H1 (cell line): ENCODE measurements at regions not wholly inside any gene's neighbourhood (a gene's known extent, or its start where the extent isn't known, plus 50 kb on each side); places are given as distances from the start of the nearest gene placed in this dataset.

Source experiments
- CTCF ChIA-PET: fragments of 300-600 bp; sonication (Branson Sonifier 250); formaldehyde crosslinking; loops from one replicate; lab custom pipeline; 2021; ENCODE audit not compliant: partially characterized antibody; lab: Charles Lee
- POLR2A ChIA-PET: fragments of 300-600 bp; sonication (Branson Sonifier 250); formaldehyde crosslinking; loops from one replicate; lab custom pipeline; 2021; ENCODE audit warnings: inconsistent platforms; ENCODE audit not compliant: partially characterized antibody; lab: Charles Lee
- DNase-seq, 2 experiments: peaks; one replicate each; pipeline versions ENCODE4 v3.0.0 to v3.0.0-alpha.2; 2010 to 2022; ENCODE audit warnings: low spot score in 2 of 2, low read depth in 1 of 2, mixed read lengths in 1 of 2
- FAIRE-seq: peaks from 2 replicates; lab custom pipeline; 2011; peaks lifted over from hg19 to GRCh38; lab: Jason Lieb, UNC
- H2AFZ ChIP-seq: 2 replicates; pipeline ENCODE4 v1.8.1; 2012; ENCODE audit warnings: low read length, inconsistent platforms
- H2AK5ac ChIP-seq: 2 replicates; pipeline ENCODE4 v1.6.1; 2013; ENCODE audit warnings: low read depth, low read length
- H2BK120ac ChIP-seq: replicated peaks from 2 replicates; pipeline ENCODE3; 2013; ENCODE audit warnings: low read depth, low read length, inconsistent platforms
- H2BK12ac ChIP-seq: 2 replicates; pipeline ENCODE4 v1.6.1; 2013; ENCODE audit warnings: low read depth, low read length
- H2BK15ac ChIP-seq: 2 replicates; pipeline ENCODE4 v1.6.1; 2013; ENCODE audit warnings: low read length
- H2BK20ac ChIP-seq: 2 replicates; pipeline ENCODE4 v1.6.1; 2013; ENCODE audit warnings: low read length
- H2BK5ac ChIP-seq: 2 replicates; pipeline ENCODE4 v1.6.1; 2013; ENCODE audit warnings: low read depth, low read length
- H3K14ac ChIP-seq: 2 replicates; pipeline ENCODE4 v1.6.1; 2013; ENCODE audit warnings: inconsistent platforms; ENCODE audit not compliant: insufficient read length
- H3K18ac ChIP-seq: 2 replicates; pipeline ENCODE4 v1.6.1; 2013; ENCODE audit warnings: low read length; ENCODE audit errors: extremely low read depth
- H3K23ac ChIP-seq: 2 replicates; pipeline ENCODE4 v1.6.1; 2013; ENCODE audit warnings: inconsistent platforms; ENCODE audit not compliant: insufficient read length
- H3K23me2 ChIP-seq: 2 replicates; pipeline ENCODE4 v1.6.1; 2013; ENCODE audit warnings: low read depth, low read length
- H3K27ac ChIP-seq: 2 replicates; pipeline ENCODE4 v1.6.1; 2011; ENCODE audit warnings: low read depth, low read length, inconsistent platforms
- H3K27me3 ChIP-seq, 4 experiments: replicated peaks in 1 of 4; 1 replicate in 1 of 4; 2 replicates in 3 of 4; pipeline versions ENCODE4 v1.6.1 to v1.8.1; 2011 to 2013; ENCODE audit warnings: low read length in 3 of 4, mild to moderate bottlenecking in 3 of 4, inconsistent platforms in 2 of 4, mixed read lengths in 2 of 4, moderate library complexity in 1 of 4; ENCODE audit not compliant: control insufficient read depth in 3 of 4, insufficient read depth in 3 of 4; ENCODE audit errors: extremely low read depth in 1 of 4
- H3K36me3 ChIP-seq, 4 experiments: 2 replicates each; pipeline versions ENCODE4 v1.6.1 to v1.8.1; 2011 to 2013; ENCODE audit warnings: mild to moderate bottlenecking in 4 of 4, low read length in 3 of 4, moderate library complexity in 2 of 4, control low read depth in 1 of 4, inconsistent platforms in 1 of 4; ENCODE audit not compliant: insufficient read depth in 4 of 4, control insufficient read depth in 2 of 4
- H3K4ac ChIP-seq: replicated peaks from 2 replicates; pipeline ENCODE3; 2013; ENCODE audit warnings: low read length, low read depth, mixed read lengths, inconsistent platforms; ENCODE audit not compliant: insufficient read length
- H3K4me1 ChIP-seq, 4 experiments: replicated peaks in 1 of 4; 1 replicate in 1 of 4; 2 replicates in 3 of 4; pipeline versions ENCODE4 v1.6.1 to v1.8.1; 2011 to 2013; ENCODE audit warnings: low read length in 3 of 4, inconsistent platforms in 2 of 4, mixed read lengths in 1 of 4; ENCODE audit not compliant: insufficient read depth in 4 of 4, control insufficient read depth in 3 of 4
- H3K4me2 ChIP-seq, 2 experiments: 2 replicates each; pipeline versions ENCODE4 v1.6.1 to v1.8.1; 2011 to 2013; ENCODE audit warnings: low read depth in 2 of 2, low read length in 2 of 2, control low read depth in 1 of 2, inconsistent platforms in 1 of 2, mild to moderate bottlenecking in 1 of 2; ENCODE audit not compliant: insufficient read depth in 1 of 2
- H3K4me3 ChIP-seq, 4 experiments: fragments of 200-600, 300-600 bp in 1 of 4; sonication (generic), shearing (Covaris generic), sonication (Bioruptor Twin) in 1 of 4; 2 replicates each; pipeline versions ENCODE4 v1.5.1 to v1.8.1; 2011 to 2016; ENCODE audit warnings: low read length in 4 of 4, low read depth in 3 of 4, control low read depth in 2 of 4, inconsistent platforms in 2 of 4, mild to moderate bottlenecking in 2 of 4, mixed read lengths in 1 of 4, moderate library complexity in 1 of 4; ENCODE audit not compliant: insufficient read depth in 2 of 4; ENCODE audit errors: extremely low read depth in 1 of 4
- H3K56ac ChIP-seq: replicated peaks from 2 replicates; pipeline ENCODE3; 2013; ENCODE audit warnings: low read depth, mild to moderate bottlenecking, mixed read lengths, low read length, inconsistent platforms; ENCODE audit not compliant: insufficient read length
- H3K79me1 ChIP-seq: 2 replicates; pipeline ENCODE4 v1.6.1; 2013; ENCODE audit warnings: low read depth, low read length, control low read depth
- H3K79me2 ChIP-seq, 2 experiments: 2 replicates each; pipeline versions ENCODE4 v1.6.1 to v1.8.1; 2012 to 2013; ENCODE audit warnings: low read length in 2 of 2, mild to moderate bottlenecking in 2 of 2, inconsistent platforms in 1 of 2; ENCODE audit not compliant: insufficient read depth in 2 of 2, control insufficient read depth in 1 of 2
- H3K9ac ChIP-seq, 4 experiments: replicated peaks in 1 of 4; 1 replicate in 1 of 4; 2 replicates in 3 of 4; pipeline versions ENCODE4 v1.6.1 to v1.8.1; 2011 to 2013; ENCODE audit warnings: low read depth in 3 of 4, low read length in 3 of 4, control low read depth in 2 of 4, mild to moderate bottlenecking in 2 of 4, moderate library complexity in 2 of 4, inconsistent platforms in 1 of 4; ENCODE audit errors: extremely low read depth in 1 of 4
- H3K9me3 ChIP-seq, 2 experiments: 2 replicates each; pipeline versions ENCODE4 v1.6.1 to v1.8.1; 2012 to 2013; ENCODE audit warnings: mild to moderate bottlenecking in 2 of 2, moderate library complexity in 2 of 2, control low read depth in 1 of 2, inconsistent platforms in 1 of 2, low read depth in 1 of 2, low read length in 1 of 2, mixed read lengths in 1 of 2; ENCODE audit not compliant: insufficient read depth in 2 of 2
- H4K20me1 ChIP-seq, 2 experiments: replicated peaks in 1 of 2; 2 replicates each; pipeline versions ENCODE3 to v1.8.1; 2011 to 2013; ENCODE audit warnings: inconsistent platforms in 2 of 2, low read length in 2 of 2, mild to moderate bottlenecking in 1 of 2; ENCODE audit not compliant: insufficient read depth in 2 of 2, control insufficient read depth in 1 of 2
- H4K5ac ChIP-seq: 2 replicates; pipeline ENCODE4 v1.6.1; 2013; ENCODE audit warnings: low read length, low read depth, mixed read lengths, inconsistent platforms; ENCODE audit not compliant: insufficient read length
- H4K8ac ChIP-seq: 2 replicates; pipeline ENCODE4 v1.8.0; 2013; ENCODE audit warnings: mild to moderate bottlenecking, moderate library complexity, low read length, inconsistent platforms; ENCODE audit not compliant: insufficient read depth; ENCODE audit errors: extremely low read depth
- H4K91ac ChIP-seq: replicated peaks from 2 replicates; pipeline ENCODE3; 2013; ENCODE audit warnings: low read length, mixed read lengths, inconsistent platforms; ENCODE audit not compliant: insufficient read length
- CEBPB ChIP-seq: IDR thresholded peaks from 2 replicates; pipeline ENCODE4 v1.6.1; 2012; ENCODE audit warnings: low read depth, low read length
- GABPA ChIP-seq: IDR thresholded peaks from 2 replicates; pipeline ENCODE4 v1.6.1; 2011; ENCODE audit warnings: mild to moderate bottlenecking, low read length, moderate library complexity, borderline replicate concordance; ENCODE audit not compliant: insufficient read depth
- HDAC2 ChIP-seq, 2 experiments: fragments of 300-600 bp in 1 of 2; sonication (generic) in 1 of 2; IDR thresholded peaks; 2 replicates each; pipeline ENCODE4 v1.6.1; 2011 to 2012; ENCODE audit warnings: low read depth in 2 of 2, low read length in 2 of 2, mild to moderate bottlenecking in 2 of 2, moderate library complexity in 2 of 2, borderline replicate concordance in 1 of 2, inconsistent platforms in 1 of 2
- RNF2 ChIP-seq: fragments of 200-900, 300-1000 bp; sonication (generic); IDR thresholded peaks from 2 replicates; pipeline ENCODE4 v1.7.1; 2016; ENCODE audit warnings: borderline replicate concordance, low read depth, mild to moderate bottlenecking, antibody characterized with exemption, low read length; ENCODE audit not compliant: poor library complexity, severe bottlenecking; ENCODE audit errors: missing control alignments
- WGBS, 2 experiments: shearing (Covaris generic) in 1 of 2; methylation state at CpG; one replicate each; pipeline versions ENCODE4 v1.1.6 to v1.1.7; 2013 to 2015; ENCODE audit warnings: low lambda C conversion rate in 2 of 2, mixed read lengths in 2 of 2, inconsistent platforms in 1 of 2, low coverage in 1 of 2, missing lambda C conversion rate in 1 of 2; ENCODE audit not compliant: insufficient replicate concordance in 2 of 2, insufficient coverage in 1 of 2, insufficient read length in 1 of 2; ENCODE audit errors: extremely low coverage in 1 of 2, missing lambda C conversion rate in 1 of 2; 5-methylcytosine and 5-hydroxymethylcytosine counted together

- Histone ChIP-seq H3K9me3 (no peaks in the 10 kb centered on the region), H2BK120ac (no peak overlapping the region), H2BK15ac (no peak overlapping the region), H4K91ac (no peak overlapping the region), H3K23me2 (no peaks in the 10 kb centered on the region), H4K8ac (no peak overlapping the region), H3K36me3 (no peaks in the 10 kb centered on the region), H3K56ac (no peak overlapping the region), H2AK5ac (no peak overlapping the region), H3K79me1 (no peaks in the 10 kb centered on the region), H2BK5ac (no peak overlapping the region), H2AFZ (no peak overlapping the region), H4K20me1 (no peaks in the 10 kb centered on the region), H2BK20ac (no peak overlapping the region), H3K4me3 (no peak overlapping the region), H3K9ac (no peak overlapping the region), H3K18ac (no peak overlapping the region), H2BK12ac (no peak overlapping the region), H3K23ac (no peak overlapping the region), H3K27me3 (no peaks in the 10 kb centered on the region), H3K27ac (no peak overlapping the region), H3K14ac (no peak overlapping the region), H3K79me2 (no peaks in the 10 kb centered on the region), H3K4ac (no peak overlapping the region), H3K4me1 (no peaks in the 10 kb centered on the region), H4K5ac (no peak overlapping the region), H3K4me2 (no peak overlapping the region)
- FAIRE-seq: no peak
- ChIA-PET CTCF (no interaction called here), POLR2A (no interaction called here)
- DNase-seq: no peak
- WGBS, 2 experiments: 89% methylated on average over 13 of the region's 13 CpGs; no CpG with 5 or more reads in 1 of the 2 experiments
- TF ChIP-seq RNF2 (no peak), CEBPB (no peak), HDAC2 (IDR thresholded peaks at IDR 0.05; ENCODE audit: borderline replicate concordance in 1 of 2, low read depth in 2 of 2, low read length in 2 of 2) (no peak), GABPA (no peak)
Measured at GRCh38 chr1:4591926-4592325, 62.5 kb upstream of the AJAP1 start.
